GM18498 (cell line): ENCODE measurements at regions not wholly inside any gene's neighbourhood (a gene's known extent, or its start where the extent isn't known, plus 50 kb on each side); places are given as distances from the start of the nearest gene placed in this dataset.
"Not testable (repeated sequence)": the region's sequence is repeated elsewhere in the genome, so short reads cannot be mapped to it uniquely, and the experiment has no call there.

Source experiments
- ATAC-seq: cut with Tn5 transposase; IDR thresholded peaks from one replicate; pipeline ENCODE4 v1.9.1; 2021; ENCODE audit warnings: mild to moderate bottlenecking, moderate library complexity; ENCODE audit not compliant: unreplicated experiment

- ATAC-seq: no peak
Measured at GRCh38 chr13:58876473-58876872, 1244.9 kb downstream of the PCDH17 start.

- no peak for ATAC-seq
Measured at GRCh38 chr13:58879114-58879513, 1247.6 kb downstream of the PCDH17 start.

GRCh38 chr13:58882516-58882915 lies 1251.0 kb downstream of the PCDH17 start:
- ATAC-seq: no peak

GRCh38 chr13:58883405-58883804 lies 1251.9 kb downstream of the PCDH17 start:
- ATAC-seq: no peak

GRCh38 chr13:58884353-58885209 lies 1253.0 kb downstream of the PCDH17 start:
- no peak for ATAC-seq

- ATAC-seq: no peak
Measured at GRCh38 chr13:58889474-58889873, 1257.9 kb downstream of the PCDH17 start.

- ATAC-seq: no peak
Measured at GRCh38 chr13:58893396-58893795, 1261.9 kb downstream of the PCDH17 start.

GRCh38 chr13:58906329-58907007 lies 1257.3 kb downstream of the DIAPH3 start:
- no peak for ATAC-seq

- ATAC-seq: no peak
Measured at GRCh38 chr13:58907347-58907746, 1256.4 kb downstream of the DIAPH3 start.

- peak; percentile 53 for ATAC-seq
Measured at GRCh38 chr13:58908019-58908679, 1255.6 kb downstream of the DIAPH3 start.

- ATAC-seq: no peak
Measured at GRCh38 chr13:58919551-58919950, 1244.2 kb downstream of the DIAPH3 start.

- ATAC-seq: no peak
Measured at GRCh38 chr13:58921129-58921528, 1242.6 kb downstream of the DIAPH3 start.

- no peak for ATAC-seq
Measured at GRCh38 chr13:58926858-58927257, 1236.9 kb downstream of the DIAPH3 start.

GRCh38 chr13:58933475-58933874 lies 1230.3 kb downstream of the DIAPH3 start:
- ATAC-seq: no peak

GRCh38 chr13:58935689-58936088 lies 1228.0 kb downstream of the DIAPH3 start:
- no peak for ATAC-seq

- no peak for ATAC-seq
Measured at GRCh38 chr13:58946274-58946673, 1217.5 kb downstream of the DIAPH3 start.

- no peak for ATAC-seq
Measured at GRCh38 chr13:58949646-58950045, 1214.1 kb downstream of the DIAPH3 start.

GRCh38 chr13:58950911-58951310 lies 1212.8 kb downstream of the DIAPH3 start:
- no peak for ATAC-seq

- peak; percentile 84 for ATAC-seq
Measured at GRCh38 chr13:58953638-58954037, 1210.1 kb downstream of the DIAPH3 start.

GRCh38 chr13:58955546-58956385 lies 1208.0 kb downstream of the DIAPH3 start:
- ATAC-seq: peak; percentile 47

GRCh38 chr13:58958097-58958496 lies 1205.6 kb downstream of the DIAPH3 start:
- not testable (repeated sequence) for ATAC-seq
